H9 (cell line): ENCODE measurements at regions not wholly inside any gene's neighbourhood (a gene's known extent, or its start where the extent isn't known, plus 50 kb on each side); places are given as distances from the start of the nearest gene placed in this dataset.
A peak's percentile ranks its signal among the peaks of the same experiment; 100 is the strongest.

ENCODE experiments used
- DNase-seq: peaks from one replicate; pipeline ENCODE4 v3.0.0-alpha.2; 2017
- H2AFZ ChIP-seq: one replicate; pipeline ENCODE4 v1.6.1; 2013; ENCODE audit warnings: mild to moderate bottlenecking, low read length, control low read depth, moderate library complexity
- H2AK5ac ChIP-seq: 2 replicates; pipeline ENCODE4 v1.6.1; 2013; ENCODE audit warnings: low read length, control low read depth, mixed read lengths; ENCODE audit not compliant: insufficient read length
- H2BK120ac ChIP-seq: one replicate; pipeline ENCODE4 v1.6.1; 2013; ENCODE audit warnings: low read depth, mild to moderate bottlenecking, low read length, control low read depth, inconsistent platforms; ENCODE audit not compliant: poor library complexity, severe bottlenecking
- H2BK12ac ChIP-seq: 2 replicates; pipeline ENCODE4 v1.6.1; 2013; ENCODE audit warnings: low read length, control low read depth, mixed read lengths, low read depth; ENCODE audit not compliant: insufficient read length
- H2BK15ac ChIP-seq: 2 replicates; pipeline ENCODE4 v1.6.1; 2013; ENCODE audit warnings: low read depth, low read length, control low read depth
- H2BK20ac ChIP-seq: one replicate; pipeline ENCODE4 v1.6.1; 2013; ENCODE audit warnings: low read depth, mild to moderate bottlenecking, low read length, control low read depth, inconsistent platforms; ENCODE audit not compliant: poor library complexity, severe bottlenecking
- H2BK5ac ChIP-seq: 2 replicates; pipeline ENCODE4 v1.6.1; 2013; ENCODE audit warnings: low read length, control low read depth, mixed read lengths; ENCODE audit not compliant: insufficient read length
- H3K14ac ChIP-seq: 2 replicates; pipeline ENCODE4 v1.6.1; 2013; ENCODE audit warnings: low read length, control low read depth; ENCODE audit not compliant: insufficient read depth
- H3K18ac ChIP-seq: 2 replicates; pipeline ENCODE4 v1.6.1; 2013; ENCODE audit warnings: low read depth, mild to moderate bottlenecking, mixed read lengths, low read length, control low read depth; ENCODE audit not compliant: insufficient read length
- H3K23ac ChIP-seq: 2 replicates; pipeline ENCODE4 v1.6.1; 2013; ENCODE audit warnings: low read length, control low read depth, mixed read lengths, low read depth; ENCODE audit not compliant: insufficient read length
- H3K23me2 ChIP-seq: 2 replicates; pipeline ENCODE4 v1.6.1; 2013; ENCODE audit warnings: low read depth, mild to moderate bottlenecking, mixed read lengths, low read length, control low read depth; ENCODE audit not compliant: insufficient read length, poor library complexity, severe bottlenecking
- H3K27ac ChIP-seq: 2 replicates; pipeline ENCODE4 v1.5.1; 2013; ENCODE audit warnings: low read length, control low read depth, mixed read lengths, low read depth; ENCODE audit not compliant: insufficient read length
- H3K27me3 ChIP-seq: 2 replicates; pipeline ENCODE4 v1.6.1; 2013; ENCODE audit warnings: low read length, control low read depth, inconsistent platforms; ENCODE audit not compliant: insufficient read depth
- H3K4ac ChIP-seq: 2 replicates; pipeline ENCODE4 v1.6.1; 2013; ENCODE audit warnings: low read depth, mild to moderate bottlenecking, control low read depth, inconsistent platforms, low read length, moderate library complexity
- H3K4me1 ChIP-seq: 2 replicates; pipeline ENCODE4 v1.6.1; 2013; ENCODE audit warnings: low read length, control low read depth, inconsistent platforms; ENCODE audit not compliant: insufficient read depth
- H3K4me2 ChIP-seq: 2 replicates; pipeline ENCODE4 v1.6.1; 2013; ENCODE audit warnings: low read length, control low read depth, mixed read lengths; ENCODE audit not compliant: insufficient read length, insufficient read depth
- H3K56ac ChIP-seq: 2 replicates; pipeline ENCODE4 v1.6.1; 2013; ENCODE audit warnings: low read depth, mild to moderate bottlenecking, mixed read lengths, low read length, control low read depth; ENCODE audit not compliant: insufficient read length
- H3K79me1 ChIP-seq: 2 replicates; pipeline ENCODE4 v1.6.1; 2013; ENCODE audit warnings: low read depth, mild to moderate bottlenecking, moderate library complexity, low read length, control low read depth, inconsistent platforms; ENCODE audit not compliant: insufficient read depth, poor library complexity, severe bottlenecking
- H3K79me2 ChIP-seq: 2 replicates; pipeline ENCODE4 v1.6.1; 2013; ENCODE audit warnings: low read length, control low read depth, inconsistent platforms; ENCODE audit not compliant: insufficient read depth
- H3K9ac ChIP-seq: 2 replicates; pipeline ENCODE4 v1.6.1; 2013; ENCODE audit warnings: low read length, control low read depth, mixed read lengths; ENCODE audit not compliant: insufficient read length; ENCODE audit errors: extremely low read depth
- H3K9me3 ChIP-seq: one replicate; pipeline ENCODE4 v1.6.1; 2013; ENCODE audit warnings: low read depth, low read length, inconsistent platforms; ENCODE audit not compliant: control insufficient read depth
- H3T11ph ChIP-seq: one replicate; pipeline ENCODE4 v1.6.1; 2013; ENCODE audit warnings: mild to moderate bottlenecking, low read length, control low read depth, inconsistent platforms
- H4K20me1 ChIP-seq: one replicate; pipeline ENCODE4 v1.6.1; 2013; ENCODE audit not compliant: control insufficient read depth, insufficient read length, insufficient read depth
- H4K5ac ChIP-seq: 2 replicates; pipeline ENCODE4 v1.6.1; 2013; ENCODE audit warnings: low read depth, mild to moderate bottlenecking, mixed read lengths, low read length, control low read depth; ENCODE audit not compliant: insufficient read length
- H4K8ac ChIP-seq: replicated peaks from 2 replicates; pipeline ENCODE4 v1.6.1; 2013; ENCODE audit warnings: low read length, control low read depth, mixed read lengths, low read depth; ENCODE audit not compliant: insufficient read length
- H4K91ac ChIP-seq: 2 replicates; pipeline ENCODE4 v1.6.1; 2013; ENCODE audit warnings: low read depth, mild to moderate bottlenecking, moderate library complexity, mixed read lengths, low read length, control low read depth; ENCODE audit not compliant: insufficient read length
- H3K27ac Mint-ChIP-seq, 3 experiments: 2 replicates in 2 of 3; 3 replicates in 1 of 3; pipeline ENCODE4 v1.8.0; 2020 to 2021; ENCODE audit warnings: mixed read lengths in 3 of 3, mild to moderate bottlenecking in 1 of 3, moderate library complexity in 1 of 3
- H3K27me3 Mint-ChIP-seq: 2 replicates; pipeline ENCODE4 v1.8.0; 2021; ENCODE audit warnings: low read depth, mild to moderate bottlenecking, moderate library complexity, mixed read lengths
- H3K36me3 Mint-ChIP-seq, 3 experiments: 2 replicates in 2 of 3; 3 replicates in 1 of 3; pipeline ENCODE4 v1.8.0; 2020 to 2021; ENCODE audit warnings: low read depth in 3 of 3, mixed read lengths in 3 of 3; ENCODE audit not compliant: insufficient read depth in 1 of 3
- H3K4me1 Mint-ChIP-seq, 2 experiments: 2 replicates each; pipeline ENCODE4 v1.8.0; 2020; ENCODE audit warnings: mixed read lengths in 2 of 2
- H3K4me3 Mint-ChIP-seq, 2 experiments: 2 replicates in 1 of 2; 3 replicates in 1 of 2; pipeline ENCODE4 v1.8.0; 2020 to 2021; ENCODE audit warnings: mild to moderate bottlenecking in 2 of 2, mixed read lengths in 2 of 2, moderate library complexity in 1 of 2
- H3K9me3 Mint-ChIP-seq, 2 experiments: 2 replicates in 1 of 2; 3 replicates in 1 of 2; pipeline ENCODE4 v1.8.0; 2020; ENCODE audit warnings: mild to moderate bottlenecking in 2 of 2, mixed read lengths in 2 of 2, moderate library complexity in 1 of 2
- CTCF ChIP-seq: fragments of 200-600 bp; sonication (generic); conservative IDR thresholded peaks from 3 replicates; pipeline ENCODE4 v1.8.0; 2021; ENCODE audit warnings: antibody characterized with exemption, mild to moderate bottlenecking
- WGBS: extraction: QIAGEN DNeasy Blood & Tissue Kit; methylation state at CpG from one replicate; pipeline ENCODE4 v1.1.7; 2013; ENCODE audit warnings: missing lambda C conversion rate, low lambda C conversion rate, mixed read lengths; ENCODE audit not compliant: insufficient read length; ENCODE audit errors: extremely low coverage; 5-methylcytosine and 5-hydroxymethylcytosine counted together

DNA sequence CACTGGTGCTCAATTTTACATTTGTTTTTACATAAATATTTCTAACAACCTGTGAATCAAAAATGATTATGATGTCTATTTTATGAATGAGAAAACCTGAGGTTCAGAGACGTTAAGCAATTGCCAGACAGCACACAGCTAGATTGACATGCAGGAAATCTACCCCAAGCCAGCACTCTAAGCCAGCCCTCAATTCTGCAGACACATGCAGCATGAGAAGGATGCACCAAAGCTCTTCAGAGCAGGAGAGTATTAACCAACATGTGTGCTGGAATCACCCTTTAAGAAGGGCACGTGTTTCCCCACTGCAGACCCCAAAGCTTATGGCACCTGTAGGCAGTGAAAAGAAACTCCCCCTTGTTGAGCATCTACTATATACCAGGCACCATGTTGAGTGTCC, 126.1 kb upstream of the ARHGEF3 start:
- no peaks in the 10 kb centered on the region for H3K9me3 Mint-ChIP-seq
- H3K4me3 Mint-ChIP-seq: no peak overlapping the region
- Histone ChIP-seq H4K20me1 (no peaks in the 10 kb centered on the region), H3K27me3 (no peaks in the 10 kb centered on the region), H2BK12ac (no peak overlapping the region), H3K79me2 (no peaks in the 10 kb centered on the region), H3K18ac (no peak overlapping the region), H2BK120ac (no peak overlapping the region), H2AK5ac (no peak overlapping the region), H3K9me3 (no peaks in the 10 kb centered on the region), H3K9ac (no peak overlapping the region), H4K5ac (no peak overlapping the region), H3K56ac (no peak overlapping the region), H4K91ac (no peak overlapping the region), H3K79me1 (no peaks in the 10 kb centered on the region), H2BK5ac (no peak overlapping the region), H2BK15ac (no peak overlapping the region), H3K27ac (no peak overlapping the region), H4K8ac (no peak overlapping the region), H3K23me2 (no peaks in the 10 kb centered on the region), H3T11ph (no peak overlapping the region), H3K23ac (no peak overlapping the region), H3K14ac (no peak overlapping the region), H3K4me1 (peaks cover 4% of the 10 kb centered on the region; the same call in 1 of the 2 replicates), H3K4me2 (no peak overlapping the region), H2AFZ (no peak overlapping the region), H3K4ac (no peak overlapping the region), H2BK20ac (no peak overlapping the region)
- H3K27me3 Mint-ChIP-seq: no peaks in the 10 kb centered on the region
- peak overlapping the region in 1 of 3 experiments; percentile 92; a peak in 1 of 7 replicates for H3K27ac Mint-ChIP-seq
- DNase-seq: no peak
- WGBS: no CpG with 5 or more reads among the region's 2 CpGs
- H3K36me3 Mint-ChIP-seq: no peaks in the 10 kb centered on the region
- TF ChIP-seq CTCF: no peak
- H3K4me1 Mint-ChIP-seq: peaks cover 28% of the 10 kb centered on the region in 2 experiments
